Adrenal gland (tissue), 9 donors: ENCODE measurements at regions not wholly inside any gene's neighbourhood (a gene's known extent, or its start where the extent isn't known, plus 50 kb on each side); places are given as distances from the start of the nearest gene placed in this dataset.

Experiments used
- DNase-seq, 7 donors: peaks; one replicate each; pipeline ENCODE4 v3.0.0-alpha.2; 2019 to 2020
- H3K27ac ChIP-seq, 5 donors: fragments of 200-600 bp; sonication (generic) in 4 of 5; 1 replicate in 3 of 5; 2 replicates in 2 of 5; pipeline versions ENCODE4 v1.5.1 to v1.8.0; 2016 to 2020; ENCODE audit warnings: mild to moderate bottlenecking in 1 of 5
- H3K27me3 ChIP-seq: fragments of 200-600 bp; 2 replicates; pipeline ENCODE4 v1.8.0; 2021
- H3K36me3 ChIP-seq, 2 donors: fragments of 200-600 bp; replicated peaks in 1 of 2; 1 replicate in 1 of 2; 2 replicates in 1 of 2; pipeline versions ENCODE4 v1.5.1 to v1.8.0; 2018 to 2022
- H3K4me1 ChIP-seq, 2 donors: fragments of 200-600 bp; replicated peaks in 1 of 2; 1 replicate in 1 of 2; 2 replicates in 1 of 2; pipeline versions ENCODE4 v1.5.1 to v1.8.0; 2018 to 2021
- H3K4me3 ChIP-seq, 4 donors: fragments of 200-600 bp; sonication (generic) in 3 of 4; one replicate each; pipeline ENCODE4 v1.5.1; 2016 to 2018
- H3K9me3 ChIP-seq, 3 donors: fragments of 200-600 bp; sonication (generic) in 1 of 3; replicated peaks in 1 of 3; 1 replicate in 2 of 3; 2 replicates in 1 of 3; pipeline versions ENCODE4 v1.5.1 to v1.8.0; 2016 to 2021
- POLR2A ChIP-seq, 2 donors: fragments of 450-650 bp; IDR thresholded peaks; one replicate each; pipeline ENCODE4 v1.6.1; 2017; ENCODE audit warnings: antibody characterized with exemption in 2 of 2, mild to moderate bottlenecking in 2 of 2, moderate library complexity in 1 of 2
- WGBS, 4 donors: extraction: QIAGEN DNeasy Blood & Tissue Kit in 2 of 4; methylation state at CpG; one replicate each; pipeline versions ENCODE4 v1.1.5 to v1.1.7; 2013 to 2017; 5-methylcytosine and 5-hydroxymethylcytosine counted together
- intact Hi-C, 2 donors: fragments of 100-400 bp; cut with DNase I; formaldehyde crosslinking; loops; one replicate each; pipeline versions ENCODE4 v1.14.1 to v1.15.0; 2022 to 2023
- TF ChIP-seq, protein P1 (sequence below), 6 experiments: fragments of 450-650 bp in 4 of 6; fragments of 200-600 bp in 2 of 6; sonication (generic) in 1 of 6; IDR thresholded peaks; 1 replicate in 5 of 6; 2 replicates in 1 of 6; pipeline versions ENCODE4 v1.5.1 to v1.8.0; 2016 to 2021; ENCODE audit warnings: antibody characterized with exemption in 6 of 6, mild to moderate bottlenecking in 2 of 6, moderate library complexity in 1 of 6
- donor health status: healthy with polysubstance abuse.
- donor health status: Bipolar disorder and iron deficiency.
- donor health status: DM: yes; HTN: yes; CAD: no.
- donor health status: DM: no; HTN: no; CAD: no.
- donor health status: DM: no; HTN: no; CAD: no.

DNA sequence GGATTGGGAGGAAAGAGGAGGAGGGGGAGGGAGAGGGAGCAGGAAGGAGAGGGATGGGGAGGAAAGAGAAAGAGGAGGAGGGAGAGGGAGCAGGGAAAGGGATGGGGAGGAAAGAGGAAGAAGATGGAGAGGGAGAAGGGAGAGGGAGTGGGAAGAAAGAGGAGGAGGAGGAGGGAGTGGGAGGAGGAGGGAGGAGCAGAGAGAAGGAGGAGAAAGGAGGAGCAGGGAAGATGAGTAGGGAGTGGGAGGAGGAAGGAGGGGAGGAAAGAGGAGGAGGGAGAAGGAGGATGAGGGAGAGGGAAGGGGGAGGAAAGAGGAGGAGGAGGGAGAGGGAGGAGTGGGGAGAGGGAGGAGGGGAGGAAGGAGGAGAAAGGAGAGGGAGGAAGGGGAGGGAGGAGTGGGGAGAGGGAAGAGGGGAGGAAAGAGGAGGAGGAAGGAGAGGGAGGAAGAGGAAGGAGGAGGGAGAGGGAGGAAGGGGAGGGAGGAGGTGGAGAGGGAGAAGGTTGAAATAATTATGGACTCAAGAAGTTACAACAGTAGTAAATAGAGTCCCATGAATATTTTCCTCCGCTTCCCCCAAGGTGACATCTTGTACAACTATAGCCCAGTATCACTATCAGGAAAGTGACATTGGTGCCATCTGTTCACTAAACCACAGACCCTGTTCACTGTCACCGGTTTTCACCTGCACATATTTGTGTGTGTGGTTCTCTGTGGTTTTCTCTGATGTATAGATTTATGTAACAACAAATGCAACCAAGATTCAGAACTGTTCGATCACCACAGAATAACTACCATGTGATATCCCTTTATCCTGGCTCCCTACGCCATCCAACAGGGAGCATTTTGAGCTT is 325.3 kb upstream of the EEF2KMT start:
- intact Hi-C loops = no loop called here
- no peak overlapping the region for H3K4me3 ChIP-seq
- H3K9me3 ChIP-seq = no peaks in the 10 kb centered on the region
- no peak overlapping the region for H3K27ac ChIP-seq
- no peaks in the 10 kb centered on the region for H3K4me1 ChIP-seq
- no peak for DNase-seq
- no peaks in the 10 kb centered on the region for H3K36me3 ChIP-seq
- TF ChIP-seq, protein P1, sequence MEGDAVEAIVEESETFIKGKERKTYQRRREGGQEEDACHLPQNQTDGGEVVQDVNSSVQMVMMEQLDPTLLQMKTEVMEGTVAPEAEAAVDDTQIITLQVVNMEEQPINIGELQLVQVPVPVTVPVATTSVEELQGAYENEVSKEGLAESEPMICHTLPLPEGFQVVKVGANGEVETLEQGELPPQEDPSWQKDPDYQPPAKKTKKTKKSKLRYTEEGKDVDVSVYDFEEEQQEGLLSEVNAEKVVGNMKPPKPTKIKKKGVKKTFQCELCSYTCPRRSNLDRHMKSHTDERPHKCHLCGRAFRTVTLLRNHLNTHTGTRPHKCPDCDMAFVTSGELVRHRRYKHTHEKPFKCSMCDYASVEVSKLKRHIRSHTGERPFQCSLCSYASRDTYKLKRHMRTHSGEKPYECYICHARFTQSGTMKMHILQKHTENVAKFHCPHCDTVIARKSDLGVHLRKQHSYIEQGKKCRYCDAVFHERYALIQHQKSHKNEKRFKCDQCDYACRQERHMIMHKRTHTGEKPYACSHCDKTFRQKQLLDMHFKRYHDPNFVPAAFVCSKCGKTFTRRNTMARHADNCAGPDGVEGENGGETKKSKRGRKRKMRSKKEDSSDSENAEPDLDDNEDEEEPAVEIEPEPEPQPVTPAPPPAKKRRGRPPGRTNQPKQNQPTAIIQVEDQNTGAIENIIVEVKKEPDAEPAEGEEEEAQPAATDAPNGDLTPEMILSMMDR (IDR thresholded peaks at IDR 0.05) = no peak
- TF ChIP-seq POLR2A (IDR thresholded peaks at IDR 0.05) = no peak
- H3K27me3 ChIP-seq = no peaks in the 10 kb centered on the region
- WGBS, 4 donors = 74 to 84% (median 78%) methylated on average over 4 of the region's 4 CpGs

- no peaks in the 10 kb centered on the region for H3K27me3 ChIP-seq
- TF ChIP-seq POLR2A (IDR thresholded peaks at IDR 0.05) = no peak
- TF ChIP-seq, protein P1 (IDR thresholded peaks at IDR 0.05) = no peak
- 43 to 54% (median 50%) methylated on average over 2 to 3 of the region's 3 CpGs for WGBS, 4 donors
- intact Hi-C loops = no loop called here
- H3K4me1 ChIP-seq = no peaks in the 10 kb centered on the region
- H3K36me3 ChIP-seq = no peaks in the 10 kb centered on the region
- no peak for DNase-seq
- H3K9me3 ChIP-seq = no peaks in the 10 kb centered on the region
- H3K4me3 ChIP-seq = no peak overlapping the region
- no peak overlapping the region for H3K27ac ChIP-seq
These were observed 324.5 kb upstream of the EEF2KMT start for GRCh38 chr16:5422047-5422446.

- H3K27ac ChIP-seq = no peak overlapping the region
- no peak for TF ChIP-seq POLR2A (IDR thresholded peaks at IDR 0.05)
- TF ChIP-seq, protein P1 (IDR thresholded peaks at IDR 0.05) = no peak
- no peak for DNase-seq
- 47 to 61% (median 52%) methylated on average over 5 of the region's 5 CpGs for WGBS, 4 donors
- H3K4me1 ChIP-seq = no peaks in the 10 kb centered on the region
- no peaks in the 10 kb centered on the region for H3K36me3 ChIP-seq
- H3K9me3 ChIP-seq = no peaks in the 10 kb centered on the region
- intact Hi-C loops = no loop called here
- H3K27me3 ChIP-seq = no peaks in the 10 kb centered on the region
- no peak overlapping the region for H3K4me3 ChIP-seq
These were observed 318.4 kb upstream of the EEF2KMT start for GRCh38 chr16:5416013-5416412.

GRCh38 chr16:5415123-5415522 is 317.5 kb upstream of the EEF2KMT start:
- H3K27me3 ChIP-seq = no peaks in the 10 kb centered on the region
- DNase-seq = no peak
- H3K9me3 ChIP-seq = no peaks in the 10 kb centered on the region
- no peak for TF ChIP-seq POLR2A (IDR thresholded peaks at IDR 0.05)
- TF ChIP-seq, protein P1 (IDR thresholded peaks at IDR 0.05) = no peak
- intact Hi-C loops = no loop called here
- 34 to 41% (median 38%) methylated on average over 7 of the region's 7 CpGs for WGBS, 4 donors
- H3K27ac ChIP-seq = no peak overlapping the region
- no peak overlapping the region for H3K4me3 ChIP-seq
- no peaks in the 10 kb centered on the region for H3K36me3 ChIP-seq
- no peaks in the 10 kb centered on the region for H3K4me1 ChIP-seq
